HG03521 (cell line): ENCODE measurements at regions not wholly inside any gene's neighbourhood (a gene's known extent, or its start where the extent isn't known, plus 50 kb on each side); places are given as distances from the start of the nearest gene placed in this dataset.

Source experiments
- ATAC-seq: cut with Tn5 transposase; IDR thresholded peaks from one replicate; pipeline ENCODE4 v1.9.1; 2021; ENCODE audit warnings: mild to moderate bottlenecking, moderate library complexity; ENCODE audit not compliant: unreplicated experiment

DNA sequence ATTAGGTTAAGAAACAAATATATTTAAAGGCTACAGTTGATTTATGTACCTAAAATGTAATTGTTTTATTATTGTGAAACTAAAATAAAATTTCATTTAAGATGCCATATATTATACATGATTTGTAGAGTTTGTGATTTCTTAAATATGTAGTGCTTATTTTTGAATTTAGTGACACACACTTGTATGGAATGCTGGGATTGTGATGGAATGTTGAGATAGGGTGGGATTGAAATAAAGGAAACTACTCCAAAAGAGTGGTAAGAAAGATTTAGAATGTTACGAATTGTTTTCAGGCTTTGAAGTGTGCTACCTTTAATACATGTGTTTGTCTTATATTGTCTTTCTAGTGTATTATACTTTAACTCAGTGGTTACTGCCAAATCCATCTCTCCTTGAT, 330.3 kb upstream of the PITX2 start:
- ATAC-seq = no peak

DNA sequence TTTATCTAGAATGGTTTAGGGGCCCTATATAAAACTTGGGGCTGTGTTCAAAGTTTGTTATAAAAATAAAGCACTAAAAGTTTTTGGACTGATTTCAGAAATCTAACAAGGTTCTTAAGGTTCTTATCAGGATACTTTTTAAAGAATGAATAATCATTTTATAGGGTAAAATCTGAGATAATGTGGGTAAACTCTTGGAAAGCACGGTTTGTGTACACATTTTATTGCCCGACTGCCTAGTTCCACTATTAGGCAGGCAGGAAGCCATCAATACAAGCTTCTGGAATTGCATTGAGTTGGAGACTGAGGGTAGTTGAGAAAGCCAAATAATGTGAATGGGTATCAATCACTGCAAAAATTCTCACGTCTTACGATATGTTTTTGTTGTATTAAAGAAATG, 331.0 kb upstream of the PITX2 start:
- ATAC-seq = no peak

DNA sequence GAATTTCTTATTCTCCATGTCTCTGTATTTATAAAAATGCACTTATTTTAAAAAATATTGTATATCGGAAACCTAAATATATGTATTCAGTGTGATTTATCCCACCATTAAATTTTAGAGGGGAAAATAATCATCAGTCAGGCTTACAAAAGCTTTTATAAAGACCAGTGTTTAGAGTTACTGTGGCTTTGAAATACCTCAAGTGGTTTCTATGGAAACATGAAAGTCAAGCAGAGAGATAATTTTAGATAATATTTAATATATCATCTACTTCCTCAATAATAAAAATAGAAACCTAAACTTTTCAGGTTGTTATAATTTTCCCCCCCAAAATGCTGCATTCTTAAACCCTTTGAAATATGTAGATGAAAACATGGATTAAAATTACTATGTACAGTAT, 332.9 kb upstream of the PITX2 start:
- ATAC-seq = no peak

DNA sequence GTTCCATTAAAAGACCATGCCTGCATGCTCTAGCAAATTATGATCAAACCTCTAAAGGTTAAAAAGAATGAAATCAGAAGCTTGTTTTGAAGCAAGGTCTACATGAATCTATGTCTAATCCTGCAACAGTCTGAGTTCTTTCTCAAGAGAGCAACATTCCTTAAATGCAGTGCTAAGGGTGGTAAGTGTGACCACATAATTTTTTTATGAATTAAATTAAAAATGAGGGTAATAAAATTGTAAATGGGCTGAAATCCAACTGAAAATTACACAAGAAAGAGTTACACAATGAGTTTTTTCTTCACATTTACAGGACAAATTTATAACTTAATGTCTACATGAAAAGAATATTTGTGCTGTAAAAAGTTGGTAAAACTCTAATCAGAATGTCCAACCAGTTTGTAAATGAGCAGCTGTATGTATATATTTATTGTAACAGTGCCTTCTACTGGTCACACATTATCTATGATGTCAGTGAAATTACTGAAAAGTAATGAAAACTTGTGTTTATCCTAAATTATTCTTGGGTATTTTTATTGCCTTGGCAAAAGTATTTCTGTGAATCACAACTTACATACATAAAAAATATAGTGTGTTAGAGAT, 336.3 kb upstream of the PITX2 start:
- ATAC-seq = no peak

DNA sequence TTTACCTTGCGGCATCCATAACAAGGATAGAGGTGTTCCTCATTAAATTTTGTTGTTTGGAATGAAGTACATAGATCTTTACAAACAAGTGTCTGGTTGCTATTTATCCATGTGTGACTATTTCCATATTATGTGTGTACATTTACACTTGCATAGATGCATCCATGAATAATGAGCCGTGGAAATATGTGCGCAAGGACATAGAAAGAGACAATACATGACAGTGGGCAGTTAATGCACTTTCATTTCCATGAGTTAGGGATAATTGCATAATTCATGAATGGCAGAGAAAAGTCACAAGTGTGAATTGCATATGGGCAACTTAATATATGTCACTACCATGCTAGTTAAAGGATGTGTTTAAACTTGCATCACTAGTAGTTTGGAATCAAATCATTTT, 338.2 kb upstream of the PITX2 start:
- no peak for ATAC-seq

DNA sequence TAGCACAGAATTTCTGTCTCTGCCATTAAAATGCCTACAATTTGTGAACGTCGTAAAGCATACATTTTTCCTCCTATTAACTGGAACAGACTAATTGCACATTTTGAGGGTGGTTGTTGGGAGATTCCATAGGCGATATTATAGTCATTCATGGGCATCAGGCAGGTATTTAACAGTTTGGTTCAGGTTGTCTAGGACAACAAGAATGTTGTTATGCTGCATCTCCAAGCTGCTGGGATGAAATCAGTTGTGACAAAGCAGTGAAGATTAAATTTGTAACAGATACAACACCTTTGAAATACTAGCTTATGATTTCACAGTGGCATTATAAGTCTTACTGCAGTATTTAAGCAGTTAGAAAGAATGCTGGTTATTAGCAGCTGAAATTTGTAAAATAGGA, 339.7 kb upstream of the PITX2 start:
- no peak for ATAC-seq

DNA sequence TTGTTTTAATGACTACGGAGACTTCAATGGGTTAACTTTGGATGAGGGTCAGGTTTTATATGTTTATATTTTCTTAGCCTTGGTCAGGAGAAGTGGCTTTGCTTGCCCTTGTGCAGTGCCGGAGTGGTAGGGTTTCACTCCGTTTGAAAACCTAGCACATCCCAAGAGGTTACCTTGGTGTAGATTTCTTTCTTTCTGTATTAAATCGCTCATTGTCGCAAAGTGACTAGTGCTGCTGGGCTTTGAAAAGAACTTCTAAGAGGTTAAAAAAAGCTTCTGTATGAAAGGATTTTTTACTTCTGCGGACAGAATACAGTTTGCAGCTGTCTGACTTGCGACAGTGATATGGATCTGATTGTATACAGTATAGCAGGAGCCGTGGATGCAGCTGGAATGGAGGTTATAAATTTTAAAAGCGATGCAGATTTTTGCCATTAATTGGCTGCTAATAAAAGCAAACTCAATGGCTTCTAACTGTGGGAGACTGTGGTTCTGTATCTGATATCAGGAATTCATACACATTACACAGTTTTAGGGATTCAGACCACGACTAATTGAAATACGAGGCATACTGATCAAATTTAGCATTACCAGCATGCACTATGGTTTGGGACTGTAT, 340.9 kb upstream of the PITX2 start:
- no peak for ATAC-seq

DNA sequence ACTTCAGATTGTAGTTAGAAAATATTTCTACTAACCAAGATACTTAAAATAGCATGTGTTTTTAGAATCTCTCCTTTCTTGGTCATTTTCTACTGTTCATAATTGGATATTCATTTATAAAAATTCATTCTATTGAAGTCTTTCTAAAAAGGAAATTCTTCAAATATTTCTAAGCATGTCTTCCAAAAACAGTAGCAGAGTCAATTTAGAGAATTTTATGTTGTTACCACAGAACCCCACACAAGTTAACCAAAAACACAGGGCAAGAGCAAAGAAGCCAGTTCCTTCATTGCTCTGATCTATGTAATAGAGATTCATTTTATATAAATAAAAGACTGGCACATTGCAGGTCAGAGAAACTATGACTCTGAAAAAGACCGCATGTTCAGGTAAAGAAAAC, 345.1 kb upstream of the PITX2 start:
- no peak for ATAC-seq

DNA sequence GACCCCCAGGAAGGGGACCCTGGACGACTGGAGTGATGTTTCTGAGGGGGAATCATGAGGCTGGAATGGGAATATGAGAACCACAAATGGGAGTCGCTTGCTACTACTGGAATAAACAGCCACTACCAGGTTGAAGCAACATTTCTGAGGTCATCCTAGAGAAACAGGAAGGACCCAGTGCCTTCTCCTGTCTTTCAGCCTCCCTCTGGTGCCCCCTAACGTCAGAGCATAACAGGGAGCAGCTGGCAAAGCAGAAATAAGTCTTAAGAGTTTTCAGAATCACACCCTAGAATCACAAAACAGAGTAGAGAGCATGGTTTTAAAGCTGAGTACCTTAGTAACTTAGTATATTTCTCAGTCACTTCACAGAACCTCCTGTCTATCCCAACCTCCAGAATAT, 347.8 kb upstream of the PITX2 start:
- peak; percentile 72 for ATAC-seq

DNA sequence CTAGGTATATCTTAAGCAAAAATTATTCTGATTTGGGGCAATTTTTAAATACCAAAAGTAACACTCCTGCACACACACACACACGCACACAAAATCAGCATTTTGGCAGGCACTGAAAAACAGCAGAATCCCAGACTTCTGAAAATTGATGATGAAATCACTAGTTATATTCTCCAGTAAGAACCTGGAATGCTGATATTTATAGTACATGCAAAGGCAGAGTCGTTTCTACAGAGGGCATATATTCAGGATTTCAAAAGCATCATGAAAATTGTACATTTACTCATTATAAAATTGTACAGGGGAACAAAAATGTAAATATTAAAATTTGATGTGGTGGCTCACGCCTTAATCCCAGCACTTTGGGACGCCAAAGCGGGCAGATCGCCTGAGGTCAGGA, 352.5 kb upstream of the PITX2 start:
- no peak for ATAC-seq

DNA sequence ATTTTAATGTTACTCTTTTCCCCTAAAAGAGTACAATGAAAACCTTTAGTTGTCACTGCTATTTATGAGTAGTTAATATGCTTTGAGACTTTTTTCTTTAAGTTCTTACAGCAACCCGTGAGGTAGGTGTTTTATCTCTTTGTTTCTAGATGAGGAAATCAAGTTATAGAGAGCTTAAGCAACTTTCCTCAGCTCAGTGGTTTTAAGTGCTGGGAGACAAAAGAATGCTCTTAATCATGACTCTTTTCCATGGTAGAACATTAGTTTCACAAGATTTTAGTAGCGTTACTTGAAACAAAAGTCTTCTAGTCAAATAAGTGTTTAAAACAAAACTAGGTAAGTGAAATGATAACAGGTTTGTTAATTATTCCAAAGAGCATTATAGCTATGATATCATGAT, 354.7 kb upstream of the PITX2 start:
- no peak for ATAC-seq

DNA sequence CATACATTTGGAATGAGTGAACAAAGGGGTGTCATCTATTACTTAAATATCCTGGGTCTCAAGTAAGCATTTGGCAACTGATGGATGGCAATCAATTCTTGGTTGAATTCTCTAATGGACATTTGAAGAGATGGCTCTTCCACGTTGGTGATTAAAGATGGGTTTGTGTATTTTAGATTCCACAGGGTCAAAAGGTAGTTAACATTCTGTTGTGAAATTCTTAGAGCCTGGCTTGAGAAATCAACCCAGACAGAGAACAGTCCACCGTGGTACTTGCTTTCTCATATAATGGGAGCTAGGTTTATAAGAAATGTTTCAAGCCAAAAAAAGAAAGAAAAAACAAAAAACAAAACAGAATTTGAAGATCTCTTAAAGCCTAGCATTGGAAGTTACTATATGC, 355.9 kb upstream of the PITX2 start:
- no peak for ATAC-seq

DNA sequence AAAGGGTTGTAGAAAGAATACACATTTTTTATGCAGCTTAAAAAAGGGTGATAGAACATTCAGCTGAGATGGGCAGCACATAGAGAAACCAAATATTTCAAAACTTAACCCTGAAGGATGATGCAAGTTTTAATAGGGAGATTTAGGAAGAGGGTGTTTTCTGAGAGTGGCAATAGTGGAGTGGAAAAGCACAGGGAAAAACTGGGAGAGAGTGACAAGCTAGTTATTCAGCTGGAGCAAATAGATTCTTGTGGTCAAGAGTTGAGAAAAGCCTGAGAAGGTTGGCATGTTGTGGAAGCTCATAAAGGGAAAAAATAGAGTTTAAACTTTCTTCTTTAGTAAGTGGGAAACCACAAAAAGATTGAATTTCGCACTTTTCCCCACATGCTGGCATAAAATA, 359.6 kb upstream of the PITX2 start:
- ATAC-seq = no peak

DNA sequence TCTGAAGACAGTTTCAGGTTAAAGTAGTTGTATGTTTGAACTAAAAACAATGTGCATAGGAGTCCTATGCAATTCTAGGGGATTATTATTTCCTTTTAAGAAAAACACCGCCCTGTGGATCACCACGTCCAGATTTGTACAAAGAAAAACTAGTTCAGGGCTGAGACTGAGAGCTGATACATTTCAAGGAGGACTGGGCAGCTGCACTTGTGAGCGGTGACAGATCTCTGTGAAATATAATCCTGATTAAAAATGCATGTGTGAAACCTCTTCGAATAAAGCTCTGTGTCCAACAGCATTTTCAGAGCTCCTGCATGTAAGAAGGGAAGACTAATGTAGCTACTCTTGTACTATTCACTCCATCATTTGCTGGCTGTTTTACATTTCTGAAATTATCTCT, 365.8 kb upstream of the PITX2 start:
- no peak for ATAC-seq

DNA sequence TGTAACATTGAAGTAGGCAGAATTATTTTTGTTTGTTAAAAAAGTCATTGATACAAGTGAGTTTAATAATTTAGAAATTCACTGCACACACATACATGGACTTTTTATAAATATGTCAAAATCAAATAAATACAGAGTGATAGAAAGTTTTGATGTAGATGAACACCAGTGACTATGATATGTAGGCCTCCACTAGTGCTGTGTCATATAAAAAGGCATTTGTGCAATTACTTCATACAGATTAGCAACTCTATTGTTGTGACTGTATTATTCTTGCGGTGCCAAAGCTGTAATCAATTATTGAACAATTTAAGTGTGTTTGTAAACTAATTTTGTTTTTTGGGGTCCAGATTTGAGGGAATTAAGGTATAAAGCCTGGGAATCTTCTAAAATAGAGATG, 366.2 kb upstream of the PITX2 start:
- ATAC-seq = no peak

DNA sequence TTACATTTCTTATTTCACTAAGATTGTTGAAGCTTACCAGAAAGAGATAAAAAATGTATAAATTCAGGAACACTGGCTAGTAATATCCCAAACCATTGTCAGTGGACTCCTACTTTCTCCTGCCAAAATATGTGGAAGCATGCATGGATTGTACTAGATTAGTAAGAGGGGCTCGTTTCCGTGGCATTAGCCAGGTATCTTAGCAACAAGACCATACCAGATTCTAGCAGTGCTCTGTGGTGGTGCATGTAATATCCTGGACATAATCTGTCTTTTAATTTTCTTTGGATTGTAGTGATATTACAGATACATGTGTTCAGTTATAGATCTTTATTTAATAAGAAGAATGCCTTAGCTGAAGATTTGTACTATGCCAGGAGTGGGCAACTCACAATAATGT, 371.9 kb upstream of the PITX2 start:
- ATAC-seq = no peak

DNA sequence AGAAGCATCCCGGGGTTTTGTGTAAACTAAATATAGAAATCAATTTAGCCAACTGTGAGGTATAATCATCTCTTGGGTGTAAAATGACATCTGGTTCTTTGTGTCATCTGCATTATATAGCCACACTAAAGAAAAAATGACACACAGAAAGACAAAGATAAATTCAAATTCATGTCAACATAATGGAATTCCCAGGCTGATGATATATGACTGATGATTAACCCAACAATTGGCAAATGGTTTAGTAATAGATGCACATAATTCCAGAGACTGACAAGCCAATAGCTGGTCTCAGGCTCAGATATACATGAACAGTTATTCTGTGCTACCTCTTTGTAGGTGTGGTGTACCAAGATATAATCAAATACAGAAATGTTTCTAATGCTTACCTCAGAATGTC, 375.4 kb upstream of the PITX2 start:
- ATAC-seq = no peak

DNA sequence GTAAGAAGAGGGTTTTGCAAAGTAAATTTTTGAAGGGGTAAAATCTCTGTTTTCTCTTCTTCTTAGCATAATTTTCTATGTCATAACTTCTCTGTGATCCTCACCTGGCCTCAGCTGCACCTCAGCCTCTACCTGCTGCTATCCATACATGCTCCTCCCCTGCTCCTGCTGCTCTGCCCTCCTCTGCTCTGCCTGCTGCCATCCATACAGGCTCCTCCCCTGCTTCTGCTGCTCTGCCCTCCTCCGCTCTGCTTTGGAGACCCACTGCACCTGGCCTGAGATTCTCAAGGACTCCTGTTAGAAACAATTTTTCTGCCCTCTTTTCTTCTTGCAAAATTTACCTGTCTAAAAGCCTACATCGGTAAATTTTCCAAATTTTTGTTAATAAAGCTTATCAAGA, 388.6 kb upstream of the PITX2 start:
- no peak for ATAC-seq

DNA sequence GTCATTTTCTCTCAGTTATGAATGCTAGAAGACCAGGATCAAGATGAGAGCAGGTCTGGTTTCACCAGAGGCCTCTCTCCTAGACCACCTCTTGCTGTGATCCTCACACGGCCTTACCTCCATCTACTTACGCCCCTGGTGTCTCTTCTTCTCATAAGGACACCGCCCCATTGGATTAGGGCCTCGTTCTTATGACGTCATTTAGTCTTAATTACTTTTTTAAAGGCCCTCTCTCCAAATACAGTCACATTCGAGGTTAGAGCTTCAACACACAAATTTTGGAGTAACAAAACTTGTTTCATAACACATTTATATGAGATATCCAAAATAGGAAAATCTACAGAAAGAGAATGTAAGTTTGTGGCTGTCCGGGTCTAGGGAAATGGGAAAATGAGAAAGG, 391.0 kb upstream of the PITX2 start:
- ATAC-seq = no peak

DNA sequence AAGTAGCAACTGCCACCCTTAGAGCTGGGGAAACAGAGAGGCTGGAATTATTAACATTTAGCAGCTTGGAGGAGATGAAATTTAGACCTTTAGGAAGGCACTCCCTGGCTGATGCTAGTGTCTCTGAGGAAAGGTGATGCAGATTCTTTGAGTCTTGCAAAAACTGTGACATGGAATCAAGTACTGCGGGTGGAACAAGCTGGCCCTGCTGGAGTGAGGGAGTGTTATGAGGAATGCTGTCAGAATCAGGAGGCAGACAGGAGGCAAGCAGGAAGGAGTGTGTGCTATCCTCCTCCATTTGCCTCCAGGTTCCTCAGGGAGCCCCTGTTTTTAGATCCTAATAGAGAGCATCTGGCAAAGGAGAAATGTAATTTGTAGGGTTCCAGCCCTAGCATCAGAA, 391.7 kb upstream of the PITX2 start:
- ATAC-seq = no peak

DNA sequence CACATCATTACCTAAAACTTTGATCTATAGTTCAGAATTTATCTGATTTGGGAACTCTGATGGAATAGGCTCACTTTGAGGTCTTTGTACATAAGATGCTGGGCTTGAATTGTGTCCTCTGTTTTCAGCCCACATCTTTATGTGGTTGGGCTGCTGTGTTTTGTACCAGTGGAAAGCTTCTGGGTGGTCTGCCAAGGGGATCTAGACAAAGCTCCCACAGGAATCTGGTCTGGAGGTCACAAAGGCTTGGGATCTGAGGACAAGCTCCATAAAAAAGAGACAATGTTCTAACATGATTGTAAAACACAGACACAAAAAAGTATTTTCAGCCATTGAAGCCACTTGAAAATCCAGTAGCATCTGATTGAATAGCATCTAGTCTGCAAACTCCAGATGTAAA, 393.5 kb upstream of the PITX2 start:
- no peak for ATAC-seq

DNA sequence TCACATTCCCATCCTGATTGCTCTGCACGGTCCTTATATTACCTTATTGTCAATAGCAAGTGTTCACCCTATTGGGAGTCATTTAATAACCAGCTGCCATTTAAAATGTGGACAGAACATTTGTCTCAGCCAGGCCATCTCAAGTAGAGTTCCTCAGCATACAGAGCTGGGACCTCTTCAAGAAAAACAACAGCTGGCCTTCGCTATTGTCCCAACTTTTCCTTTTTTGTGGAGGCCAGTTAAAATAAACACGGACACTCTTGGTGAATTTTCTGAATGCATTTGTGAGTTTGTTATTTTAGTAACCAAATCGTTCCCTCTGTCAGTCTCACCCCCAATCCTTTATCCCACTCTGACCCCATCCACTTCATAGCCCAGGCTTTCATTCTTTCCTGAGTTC, 395.3 kb upstream of the PITX2 start:
- ATAC-seq = no peak

DNA sequence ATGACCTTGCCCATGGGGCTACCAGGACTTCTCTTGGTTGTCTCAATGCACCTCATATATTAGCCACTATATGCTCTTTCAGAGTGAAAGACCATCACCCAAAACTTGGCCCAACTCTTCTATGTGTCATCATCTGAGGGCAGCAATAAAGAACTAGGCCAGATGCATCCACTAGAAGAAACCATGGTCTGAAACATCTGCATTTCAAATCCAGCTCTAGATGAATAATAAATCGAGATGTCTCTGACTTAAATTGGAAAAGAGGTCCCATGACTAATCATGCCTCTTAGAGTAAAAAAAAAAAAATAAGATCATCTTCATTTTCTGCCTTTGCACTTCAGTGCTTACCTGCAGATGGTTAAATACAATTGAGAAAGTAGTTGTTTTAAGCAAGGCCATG, 397.6 kb upstream of the PITX2 start:
- no peak for ATAC-seq
